ENCODE measurements at regions not wholly inside any gene's neighbourhood (a gene's known extent, or its start where the extent isn't known, plus 50 kb on each side); places are given as distances from the start of the nearest gene placed in this dataset.

DNA sequence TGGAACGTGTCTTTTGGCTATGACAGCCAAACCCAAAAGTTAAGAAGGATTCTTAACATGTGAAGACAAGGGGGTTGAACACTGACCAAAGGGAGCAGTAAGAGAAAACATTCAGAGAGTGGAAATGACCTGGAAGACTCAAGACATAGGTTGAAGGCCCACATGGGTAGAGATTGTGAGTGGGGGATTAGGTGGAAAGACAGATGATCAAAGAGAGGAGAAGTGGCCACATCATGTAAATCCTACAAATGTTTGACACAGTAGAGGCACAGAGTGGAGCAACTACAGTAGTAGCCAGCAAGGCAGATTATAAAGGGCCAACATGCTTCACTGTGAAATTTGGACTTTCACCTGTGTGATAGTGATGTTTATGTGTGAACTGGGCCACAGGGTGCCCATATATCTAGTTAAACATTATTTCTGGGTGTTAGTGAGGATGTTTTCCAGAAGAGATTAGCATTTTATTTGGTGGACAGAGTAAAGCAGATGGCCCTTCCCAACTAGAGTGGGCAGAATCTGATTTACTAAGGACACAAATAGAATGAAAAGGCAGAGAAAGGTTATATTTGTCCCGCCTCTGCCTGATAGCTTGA lies 559.3 kb downstream of the RAB28 start:
- TF ChIP-seq, protein P1, sequence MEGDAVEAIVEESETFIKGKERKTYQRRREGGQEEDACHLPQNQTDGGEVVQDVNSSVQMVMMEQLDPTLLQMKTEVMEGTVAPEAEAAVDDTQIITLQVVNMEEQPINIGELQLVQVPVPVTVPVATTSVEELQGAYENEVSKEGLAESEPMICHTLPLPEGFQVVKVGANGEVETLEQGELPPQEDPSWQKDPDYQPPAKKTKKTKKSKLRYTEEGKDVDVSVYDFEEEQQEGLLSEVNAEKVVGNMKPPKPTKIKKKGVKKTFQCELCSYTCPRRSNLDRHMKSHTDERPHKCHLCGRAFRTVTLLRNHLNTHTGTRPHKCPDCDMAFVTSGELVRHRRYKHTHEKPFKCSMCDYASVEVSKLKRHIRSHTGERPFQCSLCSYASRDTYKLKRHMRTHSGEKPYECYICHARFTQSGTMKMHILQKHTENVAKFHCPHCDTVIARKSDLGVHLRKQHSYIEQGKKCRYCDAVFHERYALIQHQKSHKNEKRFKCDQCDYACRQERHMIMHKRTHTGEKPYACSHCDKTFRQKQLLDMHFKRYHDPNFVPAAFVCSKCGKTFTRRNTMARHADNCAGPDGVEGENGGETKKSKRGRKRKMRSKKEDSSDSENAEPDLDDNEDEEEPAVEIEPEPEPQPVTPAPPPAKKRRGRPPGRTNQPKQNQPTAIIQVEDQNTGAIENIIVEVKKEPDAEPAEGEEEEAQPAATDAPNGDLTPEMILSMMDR (IDR thresholded peaks at IDR 0.05): no peak
- TF ChIP-seq EP300 (IDR thresholded peaks at IDR 0.05): no peak
- no peak for TF ChIP-seq POLR2A (IDR thresholded peaks at IDR 0.05)

Measured in tibial nerve (tissue), 4 donors.